Gastrocnemius medialis (tissue), 4 donors: ENCODE measurements at regions not wholly inside any gene's neighbourhood (a gene's known extent, or its start where the extent isn't known, plus 50 kb on each side); places are given as distances from the start of the nearest gene placed in this dataset.

Experiments used
- CTCF ChIP-seq, 5 experiments: fragments of 450-650 bp in 3 of 5; fragments of 200-600 bp in 2 of 5; sonication (generic) in 2 of 5; IDR thresholded peaks in 4 of 5; conservative IDR thresholded peaks in 1 of 5; 1 replicate in 4 of 5; 2 replicates in 1 of 5; pipeline ENCODE4 v1.5.1; 2016 to 2019; ENCODE audit warnings: antibody characterized with exemption in 5 of 5, mild to moderate bottlenecking in 3 of 5, moderate library complexity in 3 of 5
- POLR2A ChIP-seq, 2 donors: fragments of 450-650 bp; IDR thresholded peaks; one replicate each; pipeline ENCODE4 v1.6.1; 2017; ENCODE audit warnings: antibody characterized with exemption in 2 of 2, mild to moderate bottlenecking in 2 of 2, moderate library complexity in 2 of 2

- TF ChIP-seq POLR2A (IDR thresholded peaks at IDR 0.05) (no peak), CTCF (IDR thresholded peaks at IDR 0.05 in 4 of 5, conservative IDR thresholded peaks at IDR 0.05 in 1 of 5) (no peak)
Measured at GRCh38 chr10:7470371-7470770, 59.5 kb upstream of the SFMBT2 start.
